A549 (cell line): ENCODE measurements at regions not wholly inside any gene's neighbourhood (a gene's known extent, or its start where the extent isn't known, plus 50 kb on each side); places are given as distances from the start of the nearest gene placed in this dataset.

Experiments
- ATAC-seq, 2 experiments: fragments of 200-7000 bp in 1 of 2; fragments of >200 bp in 1 of 2; cut with Nextera tagmentation in 1 of 2; cut with Tn5 transposase in 1 of 2; 3 replicates each; pipeline versions ENCODE4 v1.8.0 to v1.9.1; 2018 to 2020; ENCODE audit warnings: mild to moderate bottlenecking in 1 of 2, moderate library complexity in 1 of 2
- CTCF ChIA-PET: fragments of 300-600 bp; sonication (Branson Sonifier 250); formaldehyde crosslinking; extraction: SDS; loops from one replicate; lab custom pipeline; 2021; ENCODE audit warnings: antibody characterized with exemption, inconsistent platforms; lab: Yijun Ruan, JAX
- POLR2A ChIA-PET: fragments of 350-600 bp; formaldehyde crosslinking; extraction: SDS; loops from one replicate; lab custom pipeline; 2021; ENCODE audit warnings: antibody characterized with exemption, inconsistent platforms; lab: Yijun Ruan, JAX
- DNase-seq, 2 experiments: peaks; one replicate each; pipeline versions ENCODE4 v3.0.0 to v3.0.0-alpha.2; 2011 to 2016; ENCODE audit warnings: low read depth in 1 of 2, low spot score in 1 of 2
- FAIRE-seq: peaks from 2 replicates; lab custom pipeline; 2011; peaks lifted over from hg19 to GRCh38; lab: Jason Lieb, UNC
- H3K27ac ChIP-seq, 2 experiments: fragments of >200 bp; sonication (Bioruptor Twin); formaldehyde crosslinking; 3 replicates each; pipeline ENCODE4 v1.5.1; 2016 to 2017
- H3K4me1 ChIP-seq: fragments of >200 bp; sonication (Bioruptor Twin); formaldehyde crosslinking; 3 replicates; pipeline ENCODE4 v1.6.1; 2016
- H3K4me2 ChIP-seq: fragments of >200 bp; sonication (Bioruptor Twin); formaldehyde crosslinking; 3 replicates; pipeline ENCODE4 v1.6.1; 2016
- H3K4me3 ChIP-seq: fragments of >200 bp; sonication (Bioruptor Twin); formaldehyde crosslinking; 3 replicates; pipeline ENCODE4 v1.5.1; 2016
- H3K9me3 ChIP-seq: fragments of >200 bp; sonication (Bioruptor Twin); formaldehyde crosslinking; 3 replicates; pipeline ENCODE4 v1.6.1; 2016
- CBX8 ChIP-seq: fragments of 200-600 bp; sonication (generic); IDR thresholded peaks from 2 replicates; pipeline ENCODE4 v1.6.1; 2016
- CEBPB ChIP-seq, 2 experiments: fragments of >200 bp in 1 of 2; sonication (Bioruptor Twin) in 1 of 2; formaldehyde crosslinking in 1 of 2; IDR thresholded peaks; 2 replicates each; pipeline ENCODE4 v1.6.1; 2012 to 2016
- CHD2 ChIP-seq: fragments of 150-350 bp; IDR thresholded peaks from 2 replicates; pipeline ENCODE4 v1.6.1; 2014; ENCODE audit warnings: low read length; ENCODE audit not compliant: partially characterized antibody
- EHMT2 ChIP-seq: fragments of 200-600 bp; sonication (generic); IDR thresholded peaks from 2 replicates; pipeline ENCODE4 v1.6.1; 2016; ENCODE audit warnings: antibody characterized with exemption, low read depth, mild to moderate bottlenecking, moderate library complexity
- EP300 ChIP-seq, 2 experiments: fragments of >200 bp; sonication (Bioruptor Twin); formaldehyde crosslinking; IDR thresholded peaks; 2 replicates in 1 of 2; 3 replicates in 1 of 2; pipeline ENCODE4 v1.6.1; 2016 to 2017
- FOSL2 ChIP-seq, 2 experiments: fragments of 450-650 bp in 1 of 2; fragments of >200 bp in 1 of 2; sonication (Bioruptor Twin) in 1 of 2; formaldehyde crosslinking; IDR thresholded peaks; 2 replicates each; pipeline versions ENCODE4 v1.5.0 to v1.6.1; 2016 to 2020; ENCODE audit warnings: mild to moderate bottlenecking in 1 of 2, moderate library complexity in 1 of 2
- FOXS1 ChIP-seq: fragments of 250-450 bp; sonication (Bioruptor Pico); IDR thresholded peaks from 2 replicates; pipeline ENCODE4 v1.5.0; 2020; ENCODE audit warnings: mild to moderate bottlenecking, moderate library complexity
- GATA3 ChIP-seq: IDR thresholded peaks from 2 replicates; pipeline ENCODE4 v1.6.1; 2012; ENCODE audit warnings: borderline replicate concordance
- HDAC2 ChIP-seq: fragments of 200-600 bp; sonication (generic); IDR thresholded peaks from 2 replicates; pipeline ENCODE4 v1.6.1; 2016
- HOXB5 ChIP-seq: fragments of 250-450 bp; sonication (Bioruptor Pico); IDR thresholded peaks from 2 replicates; pipeline ENCODE4 v1.5.0; 2020; ENCODE audit warnings: mild to moderate bottlenecking, moderate library complexity
- JUN ChIP-seq, 2 experiments: fragments of >200 bp; sonication (Bioruptor Twin); formaldehyde crosslinking; IDR thresholded peaks; 2 replicates in 1 of 2; 3 replicates in 1 of 2; pipeline ENCODE4 v1.6.1; 2016 to 2017
- JUNB ChIP-seq: fragments of >200 bp; sonication (Bioruptor Twin); formaldehyde crosslinking; IDR thresholded peaks from 2 replicates; pipeline ENCODE4 v1.6.1; 2016
- KDM1A ChIP-seq: fragments of 200-600 bp; sonication (generic); IDR thresholded peaks from 2 replicates; pipeline ENCODE4 v1.6.1; 2016; ENCODE audit warnings: low read depth, mild to moderate bottlenecking
- MAFK ChIP-seq: fragments of 450-650 bp; IDR thresholded peaks from 2 replicates; pipeline ENCODE4 v1.6.1; 2014; ENCODE audit not compliant: partially characterized antibody
- MAZ ChIP-seq: fragments of 150-350 bp; IDR thresholded peaks from 2 replicates; pipeline ENCODE4 v1.6.1; 2014; ENCODE audit warnings: antibody characterized with exemption, low read depth, low read length, borderline replicate concordance
- MYC ChIP-seq: IDR thresholded peaks from 2 replicates; pipeline ENCODE4 v1.6.1; 2012; ENCODE audit warnings: mild to moderate bottlenecking, inconsistent platforms, low read length, improper control_type of control experiment, borderline replicate concordance
- NFE2L2 ChIP-seq: fragments of 150-350 bp; conservative IDR thresholded peaks from 2 replicates; pipeline ENCODE4 v1.6.1; 2014; ENCODE audit warnings: low read length
- RAD21 ChIP-seq, 2 experiments: fragments of >200 bp in 1 of 2; sonication (Bioruptor Twin) in 1 of 2; formaldehyde crosslinking in 1 of 2; IDR thresholded peaks in 1 of 2; conservative IDR thresholded peaks in 1 of 2; 2 replicates in 1 of 2; 3 replicates in 1 of 2; pipeline ENCODE4 v1.6.1; 2012 to 2018; ENCODE audit warnings: inconsistent platforms in 1 of 2
- RCOR1 ChIP-seq: fragments of 150-350 bp; IDR thresholded peaks from 2 replicates; pipeline ENCODE4 v1.6.1; 2014; ENCODE audit warnings: antibody characterized with exemption, low read length, low read depth
- RNF2 ChIP-seq: fragments of 200-600 bp; sonication (generic); IDR thresholded peaks from 2 replicates; pipeline ENCODE4 v1.6.1; 2016; ENCODE audit warnings: low read depth, mild to moderate bottlenecking, antibody characterized with exemption, moderate library complexity, borderline replicate concordance
- ZNF302 ChIP-seq: fragments of 250-450 bp; sonication (Bioruptor Pico); IDR thresholded peaks from 2 replicates; pipeline ENCODE4 v1.9.0; 2021; ENCODE audit warnings: inconsistent platforms, mild to moderate bottlenecking, moderate library complexity
- WGBS: methylation state at CpG from one replicate; pipeline ENCODE4 v1.1.6; 2017; ENCODE audit errors: missing lambda C conversion rate; 5-methylcytosine and 5-hydroxymethylcytosine counted together
- TF ChIP-seq, protein P1 (sequence below): fragments of >200 bp; sonication (Bioruptor Twin); formaldehyde crosslinking; IDR thresholded peaks from 2 replicates; pipeline ENCODE4 v1.6.1; 2016
- TF ChIP-seq, protein P2 (sequence below): fragments of >200 bp; sonication (Bioruptor Twin); formaldehyde crosslinking; IDR thresholded peaks from 3 replicates; pipeline ENCODE4 v1.6.1; 2016
- TF ChIP-seq, protein P3 (sequence below): fragments of >200 bp; sonication (Bioruptor Twin); formaldehyde crosslinking; IDR thresholded peaks from 3 replicates; pipeline ENCODE4 v1.5.1; 2016
- TF ChIP-seq, protein P4 (sequence below): IDR thresholded peaks from 2 replicates; pipeline ENCODE4 v1.6.1; 2012

DNA sequence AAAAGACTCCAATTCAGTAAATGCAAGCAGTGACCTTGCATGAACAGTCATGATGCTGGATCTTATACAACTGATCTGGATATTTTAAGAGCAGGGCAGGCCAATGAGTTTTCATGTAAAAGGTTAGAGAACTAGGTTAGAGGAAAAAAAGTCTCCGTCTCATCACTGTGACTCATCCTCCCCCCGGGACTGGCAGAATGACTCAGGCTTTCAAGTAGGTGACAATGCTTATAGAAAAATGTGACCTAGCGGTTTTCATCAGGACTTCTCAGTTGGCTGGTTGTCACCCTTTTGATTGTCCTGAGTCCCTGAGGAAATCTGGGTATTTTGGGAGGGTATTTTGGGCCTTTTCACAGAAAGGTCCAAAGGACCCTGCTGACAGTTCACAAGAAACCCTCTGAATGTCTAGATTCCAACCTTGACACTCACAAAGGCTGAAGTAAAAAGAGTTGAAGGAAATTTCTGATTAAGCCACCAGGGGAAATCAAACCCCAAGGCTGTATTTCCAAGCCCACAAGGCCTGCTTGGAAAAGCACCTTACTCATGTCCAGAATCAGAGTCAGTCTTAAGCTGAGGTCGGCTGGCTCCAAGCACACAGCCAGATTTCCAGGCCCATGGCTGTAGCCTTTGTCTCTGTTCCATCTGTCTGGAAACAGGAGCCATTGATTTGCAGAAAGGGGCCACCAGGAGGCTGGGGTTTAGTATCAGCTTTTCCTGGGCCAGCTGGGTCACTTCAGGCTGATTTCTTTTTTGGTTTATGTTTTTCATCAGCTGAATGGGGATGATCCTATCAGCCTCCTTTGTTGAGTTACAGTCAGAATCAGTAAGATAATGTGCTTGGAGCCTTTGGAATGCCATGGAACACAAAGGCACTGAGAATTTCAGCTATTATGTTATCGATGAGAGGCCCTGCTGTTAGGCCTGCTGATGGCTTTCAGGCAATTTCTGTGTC is 226.4 kb upstream of the HABP2 start:
- ChIA-PET CTCF (interaction anchor here (1.0 to 1.4 kb wide), 5 partner anchors 12 to 60 kb away, joined by 3 to 6 read pairs (median 4); no protein-coding TSS in a partner anchor), POLR2A (interaction anchor here (0.7 kb wide), 1 partner anchor 16 kb away, joined by 5 read pairs; no protein-coding TSS in a partner anchor)
- peak; percentile 96 for FAIRE-seq

DNA sequence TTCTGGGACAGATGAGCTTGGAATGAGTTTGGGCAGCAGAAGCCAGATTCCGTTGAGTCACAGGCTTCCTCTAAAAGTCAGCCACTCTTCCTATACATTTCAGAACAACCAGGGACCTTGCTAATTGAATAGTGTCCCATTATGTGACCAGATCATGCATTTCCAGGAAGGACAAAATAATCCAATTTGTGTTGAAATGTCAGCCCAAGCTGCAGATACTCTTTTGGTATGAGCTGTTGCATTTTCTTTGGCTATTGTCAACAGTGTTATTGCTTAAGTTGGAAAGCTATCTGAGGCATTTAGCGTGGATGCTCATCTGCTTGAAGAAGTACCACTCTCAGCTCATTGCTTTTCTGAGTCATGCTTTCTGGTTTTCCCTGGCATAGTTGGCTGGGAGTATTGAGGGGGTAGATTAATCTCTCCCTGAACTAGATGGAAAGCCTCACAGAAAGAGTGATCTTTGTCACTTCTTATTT is 223.7 kb upstream of the HABP2 start:
- POLR2A ChIA-PET, result no interaction called here
- no peak for TF ChIP-seq HOXB5 (CRISPR knock-in tag)
- peak in 1 of 2 experiments; percentile 64; a peak in 1 of 4 replicates for TF ChIP-seq CEBPB (IDR thresholded peaks at IDR 0.05)
- 0 out of 5 replicates have a peak, but pooled peaks of 1 of the 2 experiments have one; percentile 11 for TF ChIP-seq EP300 (IDR thresholded peaks at IDR 0.05)
- TF ChIP-seq, protein P1, sequence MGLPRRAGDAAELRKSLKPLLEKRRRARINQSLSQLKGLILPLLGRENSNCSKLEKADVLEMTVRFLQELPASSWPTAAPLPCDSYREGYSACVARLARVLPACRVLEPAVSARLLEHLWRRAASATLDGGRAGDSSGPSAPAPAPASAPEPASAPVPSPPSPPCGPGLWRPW, result no peak
- Histone ChIP-seq H3K4me3 (no peak overlapping the region), H3K9me3 (no peaks in the 10 kb centered on the region; the same call in 1 of the 3 replicates), H3K4me1 (peaks cover 40% of the 10 kb centered on the region), H3K27ac (peak overlapping the region; percentile 26 to 87; a peak in 4 of 6 replicates), H3K4me2 (peak overlapping the region; percentile 52)
- WGBS, result 41% methylated on average over 2 of the region's 2 CpGs
- ATAC-seq, result peak; percentile 33 to 58; a peak in 4 of 6 replicates
- CTCF ChIA-PET, result interaction anchor here (1.0 kb wide), 1 partner anchor 15 kb away, joined by 3 read pairs; no protein-coding TSS in a partner anchor
- FAIRE-seq, result no peak
- DNase-seq, result peak in 1 of 2 experiments; percentile 31

More for the DNA sequence above, 226.4 kb upstream of the HABP2 start:
- H3K4me1 ChIP-seq, result peaks cover 40% of the 10 kb centered on the region
- peak; percentile 86 to 93 for DNase-seq
- no peak overlapping the region for H3K4me3 ChIP-seq
- H3K27ac ChIP-seq, result peak overlapping the region; percentile 87 to 88
- H3K9me3 ChIP-seq, result no peaks in the 10 kb centered on the region; the same call in 1 of the 3 replicates
- ATAC-seq, result peak; percentile 85 to 88
- WGBS, result 28% methylated on average over 5 of the region's 5 CpGs
- no peak for TF ChIP-seq CHD2
- 0 out of 2 replicates have a peak, but pooled peaks have one; percentile 7 for TF ChIP-seq ZNF302 (CRISPR knock-in tag)
- TF ChIP-seq, protein P2, sequence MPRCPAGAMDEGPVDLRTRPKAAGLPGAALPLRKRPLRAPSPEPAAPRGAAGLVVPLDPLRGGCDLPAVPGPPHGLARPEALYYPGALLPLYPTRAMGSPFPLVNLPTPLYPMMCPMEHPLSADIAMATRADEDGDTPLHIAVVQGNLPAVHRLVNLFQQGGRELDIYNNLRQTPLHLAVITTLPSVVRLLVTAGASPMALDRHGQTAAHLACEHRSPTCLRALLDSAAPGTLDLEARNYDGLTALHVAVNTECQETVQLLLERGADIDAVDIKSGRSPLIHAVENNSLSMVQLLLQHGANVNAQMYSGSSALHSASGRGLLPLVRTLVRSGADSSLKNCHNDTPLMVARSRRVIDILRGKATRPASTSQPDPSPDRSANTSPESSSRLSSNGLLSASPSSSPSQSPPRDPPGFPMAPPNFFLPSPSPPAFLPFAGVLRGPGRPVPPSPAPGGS, result no peak
- no peak for TF ChIP-seq KDM1A
- TF ChIP-seq, protein P3, sequence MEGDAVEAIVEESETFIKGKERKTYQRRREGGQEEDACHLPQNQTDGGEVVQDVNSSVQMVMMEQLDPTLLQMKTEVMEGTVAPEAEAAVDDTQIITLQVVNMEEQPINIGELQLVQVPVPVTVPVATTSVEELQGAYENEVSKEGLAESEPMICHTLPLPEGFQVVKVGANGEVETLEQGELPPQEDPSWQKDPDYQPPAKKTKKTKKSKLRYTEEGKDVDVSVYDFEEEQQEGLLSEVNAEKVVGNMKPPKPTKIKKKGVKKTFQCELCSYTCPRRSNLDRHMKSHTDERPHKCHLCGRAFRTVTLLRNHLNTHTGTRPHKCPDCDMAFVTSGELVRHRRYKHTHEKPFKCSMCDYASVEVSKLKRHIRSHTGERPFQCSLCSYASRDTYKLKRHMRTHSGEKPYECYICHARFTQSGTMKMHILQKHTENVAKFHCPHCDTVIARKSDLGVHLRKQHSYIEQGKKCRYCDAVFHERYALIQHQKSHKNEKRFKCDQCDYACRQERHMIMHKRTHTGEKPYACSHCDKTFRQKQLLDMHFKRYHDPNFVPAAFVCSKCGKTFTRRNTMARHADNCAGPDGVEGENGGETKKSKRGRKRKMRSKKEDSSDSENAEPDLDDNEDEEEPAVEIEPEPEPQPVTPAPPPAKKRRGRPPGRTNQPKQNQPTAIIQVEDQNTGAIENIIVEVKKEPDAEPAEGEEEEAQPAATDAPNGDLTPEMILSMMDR, result peak; percentile 8; the same call in 1 of the 3 replicates
- TF ChIP-seq, protein P4, sequence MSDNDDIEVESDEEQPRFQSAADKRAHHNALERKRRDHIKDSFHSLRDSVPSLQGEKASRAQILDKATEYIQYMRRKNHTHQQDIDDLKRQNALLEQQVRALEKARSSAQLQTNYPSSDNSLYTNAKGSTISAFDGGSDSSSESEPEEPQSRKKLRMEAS, result peak; percentile 53; the same call in 1 of the 2 replicates
- peak; percentile 94 for TF ChIP-seq FOSL2 (IDR thresholded peaks at IDR 0.05)
- TF ChIP-seq FOSL2 (CRISPR knock-in tag; IDR thresholded peaks at IDR 0.05), result peak; percentile 98
- peak; percentile 66 for TF ChIP-seq NFE2L2
- TF ChIP-seq EP300 (IDR thresholded peaks at IDR 0.05), result no peak
- no peak for TF ChIP-seq RNF2
- TF ChIP-seq MAFK, result peak; percentile 91
- TF ChIP-seq JUN (IDR thresholded peaks at IDR 0.05), result peak; percentile 31 to 63; a peak in 1 of 5 replicates
- TF ChIP-seq RCOR1, result no peak
- peak in 1 of 2 experiments; percentile 17; a peak in 2 of 5 replicates for TF ChIP-seq RAD21 (conservative IDR thresholded peaks at IDR 0.05 in 1 of 2, IDR thresholded peaks at IDR 0.05 in 1 of 2)
- peak; percentile 49; the same call in 1 of the 2 replicates for TF ChIP-seq GATA3
- no peak for TF ChIP-seq MYC
- no peak for TF ChIP-seq MAZ
- no peak for TF ChIP-seq FOXS1 (CRISPR knock-in tag)
- TF ChIP-seq JUNB, result peak; percentile 90
- no peak for TF ChIP-seq EHMT2
- TF ChIP-seq CBX8, result no peak
- no peak for TF ChIP-seq HDAC2
- TF ChIP-seq, all 56 proteins: peak for 10
- peak overlapping the region; percentile 78 for H3K4me2 ChIP-seq
